GM20431 (cell line): ENCODE measurements at regions not wholly inside any gene's neighbourhood (a gene's known extent, or its start where the extent isn't known, plus 50 kb on each side); places are given as distances from the start of the nearest gene placed in this dataset.
"Not testable (repeated sequence)": the region's sequence is repeated elsewhere in the genome, so short reads cannot be mapped to it uniquely, and the experiment has no call there.

Experiments
- in situ Hi-C: fragments of 300-500 bp; cut with MseI, MboI; formaldehyde crosslinking; loops from one replicate; pipeline ENCODE4 v1.15.0; 2020; ENCODE audit warnings: low sequenced_read_pairs; ENCODE audit not compliant: unreplicated experiment

DNA sequence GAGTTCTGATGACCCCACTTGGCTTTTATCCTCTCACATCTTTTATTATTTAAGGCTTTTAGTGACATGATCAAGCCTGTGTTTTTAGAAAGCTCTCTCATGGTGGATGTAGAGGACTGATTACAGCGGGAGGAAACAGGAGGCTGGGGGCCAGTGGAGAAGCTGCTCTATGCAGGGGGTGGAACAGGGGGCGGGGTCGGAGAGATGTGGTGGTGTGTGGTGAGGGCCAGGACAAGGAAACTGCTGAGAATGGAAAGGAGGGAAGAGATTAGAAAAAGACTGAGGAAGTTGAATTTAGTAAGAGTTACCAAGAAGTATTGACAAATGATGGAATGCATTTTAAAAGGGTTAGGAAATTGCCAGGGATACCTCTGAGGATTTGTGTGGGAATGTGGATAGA, 292.2 kb downstream of the ZIC3 start:
- in situ Hi-C loops: no loop called here

DNA sequence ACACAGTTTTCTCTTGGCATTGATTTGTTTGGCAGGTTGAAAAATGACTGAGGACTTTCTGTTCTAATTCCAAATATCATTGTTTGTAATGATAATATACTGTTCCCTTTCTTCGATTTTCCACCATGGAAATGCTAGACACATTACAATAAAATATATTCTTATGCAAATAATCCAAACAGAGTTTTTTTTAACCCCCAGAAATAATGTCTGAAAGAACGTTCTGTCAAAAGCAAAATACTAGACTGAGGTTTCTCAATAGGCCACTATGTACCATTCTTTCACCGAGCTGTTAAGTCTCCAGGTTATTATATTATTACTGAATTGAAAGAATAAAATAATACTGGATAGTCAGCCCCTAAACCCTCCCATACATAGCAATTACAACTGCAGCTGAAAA, 312.5 kb downstream of the ZIC3 start:
- in situ Hi-C loops: no loop called here

DNA sequence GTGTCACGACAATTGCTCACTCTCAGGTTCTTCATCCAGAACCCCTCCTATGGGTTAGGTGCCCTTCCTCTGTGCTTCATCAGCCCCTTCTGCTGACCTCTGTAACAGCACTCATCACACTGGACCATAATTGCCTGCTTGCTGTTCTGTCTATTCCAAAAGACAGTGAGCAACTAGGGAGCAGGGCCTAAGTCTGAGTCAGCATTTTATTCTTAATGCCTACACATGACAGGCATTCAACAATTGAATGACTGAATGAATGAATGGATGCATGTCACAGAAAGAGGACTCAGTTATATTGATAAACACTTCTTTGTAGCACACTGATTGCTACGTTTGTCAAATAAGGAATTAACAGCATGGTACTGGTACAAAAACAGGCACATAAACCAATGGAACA, 317.0 kb downstream of the ZIC3 start:
- in situ Hi-C loops: no loop called here

DNA sequence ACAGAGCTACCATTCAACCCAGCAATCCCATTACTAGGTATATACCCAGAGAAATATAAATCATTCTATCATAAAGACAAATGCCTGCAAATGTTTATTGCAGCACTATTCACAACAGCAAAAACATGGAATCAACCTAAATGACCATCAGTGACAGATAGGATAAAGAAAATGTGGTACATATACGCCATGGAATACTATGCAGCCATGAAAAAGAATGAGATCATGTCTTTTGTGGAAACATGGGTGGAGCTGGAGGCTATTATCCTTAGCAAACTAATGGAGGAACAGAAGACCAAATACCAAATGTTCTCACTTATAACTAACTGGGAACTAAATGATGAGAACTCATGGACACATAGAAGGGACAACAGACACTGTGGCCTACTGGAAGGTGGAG, 318.9 kb downstream of the ZIC3 start:
- in situ Hi-C loops: not testable (repeated sequence)

DNA sequence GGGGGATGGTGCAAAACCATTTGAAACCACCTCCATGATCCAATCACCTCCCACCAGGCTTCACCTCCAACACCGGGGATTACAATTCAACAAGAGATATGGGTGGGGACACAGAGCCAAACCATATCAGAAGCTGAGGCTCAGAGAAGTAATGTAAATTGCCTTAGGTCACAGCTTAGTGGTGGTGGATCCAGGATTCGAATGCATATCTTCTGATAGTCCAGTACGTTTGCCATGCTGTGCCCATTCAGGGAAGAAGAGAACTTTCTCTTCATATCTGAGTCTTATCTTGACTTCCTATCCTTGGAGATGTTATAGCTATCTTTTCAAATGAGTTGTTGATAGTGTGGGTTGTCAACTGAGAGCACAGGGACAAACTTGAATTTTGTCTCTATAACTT, 325.5 kb downstream of the ZIC3 start:
- in situ Hi-C loops: no loop called here

DNA sequence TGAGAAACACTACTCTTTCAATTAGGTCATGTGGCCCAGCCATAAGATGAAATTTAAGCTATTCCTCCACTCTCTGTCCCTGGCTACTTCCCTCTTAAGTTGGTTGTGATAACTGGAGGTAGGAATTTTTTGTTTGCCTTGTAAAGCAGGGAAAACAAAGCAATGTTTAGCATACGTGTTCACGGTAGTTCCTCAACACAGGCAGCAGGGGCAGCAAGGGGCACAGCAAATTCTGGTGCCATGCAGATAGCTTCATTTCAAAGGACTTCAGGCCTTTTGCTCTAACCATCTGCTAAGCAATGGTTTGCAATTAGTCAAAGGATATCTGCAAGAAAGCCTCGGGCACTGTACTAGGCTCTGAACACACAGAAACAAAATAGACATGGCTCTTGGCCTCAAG, 330.2 kb downstream of the ZIC3 start:
- in situ Hi-C loops: no loop called here

DNA sequence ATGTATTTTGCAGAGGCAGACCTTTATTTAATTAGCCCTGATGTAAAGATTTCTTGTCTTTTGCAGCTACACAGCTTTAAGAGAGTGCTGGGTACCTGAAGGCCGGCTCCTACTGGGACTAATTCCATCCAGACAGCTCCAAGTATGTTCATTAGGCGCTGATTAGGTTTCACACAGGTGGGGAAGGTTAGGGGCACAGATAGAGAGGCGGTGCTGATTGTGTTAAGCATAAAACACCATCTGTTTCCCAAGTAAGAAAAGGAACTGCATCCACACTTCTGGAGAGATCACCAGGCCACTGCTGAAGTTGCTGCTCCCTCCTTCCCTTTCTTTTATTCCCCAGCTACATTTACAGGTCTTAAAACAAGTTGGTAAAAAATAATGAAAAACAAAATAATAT, 349.5 kb downstream of the ZIC3 start:
- in situ Hi-C loops: no loop called here

DNA sequence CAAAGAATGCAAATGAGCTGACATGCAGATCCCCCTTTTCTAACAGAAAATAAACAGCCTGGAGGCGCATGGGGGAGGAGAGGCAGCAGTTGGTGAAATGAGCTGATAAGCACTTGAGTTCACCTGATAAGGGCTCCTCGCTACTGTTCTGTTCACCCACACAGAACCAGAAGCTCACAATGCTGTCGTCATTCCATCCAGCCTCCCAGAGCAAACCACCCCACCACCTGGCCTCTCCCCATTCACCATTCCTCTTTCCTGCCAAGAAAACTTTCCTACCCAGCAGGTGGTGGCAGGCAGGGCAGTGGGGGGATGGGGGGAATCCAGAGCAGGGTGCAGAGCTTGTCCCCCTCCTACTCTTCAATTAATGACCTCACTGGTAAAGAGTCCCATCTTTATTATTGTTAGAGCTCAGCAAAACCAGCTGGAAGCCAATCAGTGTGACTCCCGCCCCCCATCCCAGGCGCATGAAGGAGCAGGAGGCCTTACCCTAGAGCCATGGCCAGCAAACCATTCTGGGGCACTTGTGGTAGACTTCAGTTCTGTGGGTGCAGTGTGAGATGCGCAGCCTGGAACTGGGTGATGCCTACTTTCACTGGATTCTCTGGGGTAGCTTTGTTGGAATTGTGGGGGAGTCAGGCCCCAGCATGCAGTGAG, 350.3 kb downstream of the ZIC3 start:
- in situ Hi-C loops: no loop called here

DNA sequence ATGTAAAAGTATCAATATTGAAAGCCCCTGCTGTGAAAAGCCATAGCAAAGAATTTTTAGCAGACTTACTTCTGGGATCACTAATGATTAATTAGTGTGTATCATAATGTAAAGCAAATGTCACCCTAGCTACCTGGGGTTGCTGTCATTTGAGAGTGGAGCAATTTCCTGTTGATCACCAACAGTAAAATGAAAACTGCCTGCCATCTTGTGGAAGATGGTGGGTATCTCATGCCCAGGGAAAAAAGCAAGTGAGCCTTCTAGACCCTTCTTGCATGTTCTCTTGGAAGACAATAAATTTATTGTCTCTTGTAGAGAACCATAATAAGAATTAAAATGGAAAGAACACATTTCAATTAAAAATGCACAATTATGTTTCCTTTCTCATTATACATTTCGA, 360.2 kb downstream of the ZIC3 start:
- in situ Hi-C loops: no loop called here

DNA sequence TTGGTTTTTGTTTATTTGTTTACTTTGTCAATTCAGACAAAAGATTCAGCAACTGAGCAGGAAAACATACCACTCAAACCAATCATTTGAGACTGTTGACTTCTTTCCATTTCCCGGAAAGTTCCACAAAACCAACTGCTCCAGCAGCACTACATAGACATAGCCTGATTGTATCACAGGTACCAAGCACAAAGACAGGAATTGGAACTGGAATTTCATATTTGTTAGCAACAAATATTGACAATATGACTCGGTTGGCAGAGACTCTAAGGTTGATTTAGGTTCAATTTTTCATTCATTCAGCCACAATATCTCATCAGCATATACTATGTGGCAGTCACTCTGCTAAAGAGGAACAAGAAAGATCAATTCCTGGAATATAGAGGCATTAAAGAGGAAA, 364.0 kb downstream of the ZIC3 start:
- in situ Hi-C loops: no loop called here

DNA sequence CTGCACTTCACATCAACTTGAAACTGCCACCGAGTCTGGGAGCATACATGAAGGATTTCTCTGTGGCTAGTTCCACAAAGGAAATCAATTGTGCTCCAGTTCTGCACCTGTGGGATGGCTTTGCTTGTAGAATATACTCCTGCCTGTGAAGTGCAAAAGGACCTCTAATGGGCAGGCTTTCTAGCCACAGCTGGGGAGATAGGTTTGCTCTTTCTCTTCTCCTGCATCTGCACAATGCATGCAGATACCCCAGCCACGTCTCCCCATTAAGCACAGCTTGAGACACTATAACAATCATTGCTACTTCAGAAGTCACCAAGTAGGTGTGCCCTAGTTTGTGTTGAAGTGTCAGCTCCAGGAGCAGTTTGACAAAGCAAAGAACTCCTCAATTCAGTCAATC, 364.6 kb downstream of the ZIC3 start:
- in situ Hi-C loops: no loop called here

DNA sequence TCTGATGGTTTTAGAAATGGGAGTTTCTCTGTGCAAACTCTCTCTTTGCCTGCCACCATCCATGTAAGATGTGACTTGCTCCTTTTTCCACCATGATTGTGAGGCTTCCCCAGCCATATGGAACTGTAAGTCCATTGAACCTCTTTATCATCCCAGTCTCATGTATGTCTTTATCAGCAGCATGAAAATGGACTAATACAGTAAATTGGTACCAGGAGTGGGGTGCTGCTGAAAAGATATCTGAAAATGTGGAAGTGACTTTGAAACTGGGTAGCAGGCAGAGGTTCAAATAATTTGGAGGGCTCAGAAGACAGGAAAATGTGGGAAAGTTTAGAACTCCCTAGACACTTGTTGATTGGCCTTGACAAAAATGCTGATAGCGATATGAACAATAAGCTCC, 368.3 kb downstream of the ZIC3 start:
- in situ Hi-C loops: not testable (repeated sequence)

DNA sequence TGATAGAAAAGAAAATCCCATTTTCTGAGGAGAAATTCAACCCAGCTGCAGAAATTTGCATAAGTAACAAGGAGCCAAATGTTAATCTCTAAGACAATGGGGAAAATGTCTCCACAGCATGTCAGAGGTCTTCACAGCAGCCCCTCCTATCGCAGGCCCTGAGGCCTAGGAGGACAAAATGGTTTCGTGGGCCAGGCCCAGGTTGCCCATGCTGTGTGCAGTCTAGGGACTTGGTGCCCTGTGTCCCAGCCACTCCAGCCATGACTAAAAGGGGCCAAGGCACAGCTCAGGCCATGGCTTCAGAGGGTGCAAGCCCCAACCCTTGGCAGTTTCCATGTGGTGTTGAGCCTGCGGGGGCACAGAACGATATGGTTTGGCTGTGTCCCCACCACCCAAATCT, 369.0 kb downstream of the ZIC3 start:
- in situ Hi-C loops: not testable (repeated sequence)

DNA sequence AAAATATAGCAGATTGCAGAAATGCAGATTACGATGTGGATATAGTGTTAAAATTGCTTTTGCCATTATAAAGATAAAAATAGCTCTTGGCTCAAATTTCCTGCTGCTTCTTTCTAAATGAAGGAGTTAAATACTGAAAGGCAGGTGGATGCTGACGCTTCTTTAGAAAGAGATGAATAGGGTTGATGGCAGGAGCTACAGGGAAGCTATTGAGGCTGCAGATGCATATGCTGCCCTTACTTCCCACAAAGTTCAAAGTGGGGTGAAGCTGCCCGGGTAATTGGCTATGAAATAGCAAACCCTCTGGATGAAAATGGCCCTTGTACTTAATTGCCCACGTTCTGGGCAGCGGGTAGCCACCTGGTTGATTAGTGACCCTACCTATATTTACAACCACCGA, 379.5 kb downstream of the ZIC3 start:
- in situ Hi-C loops: no loop called here

DNA sequence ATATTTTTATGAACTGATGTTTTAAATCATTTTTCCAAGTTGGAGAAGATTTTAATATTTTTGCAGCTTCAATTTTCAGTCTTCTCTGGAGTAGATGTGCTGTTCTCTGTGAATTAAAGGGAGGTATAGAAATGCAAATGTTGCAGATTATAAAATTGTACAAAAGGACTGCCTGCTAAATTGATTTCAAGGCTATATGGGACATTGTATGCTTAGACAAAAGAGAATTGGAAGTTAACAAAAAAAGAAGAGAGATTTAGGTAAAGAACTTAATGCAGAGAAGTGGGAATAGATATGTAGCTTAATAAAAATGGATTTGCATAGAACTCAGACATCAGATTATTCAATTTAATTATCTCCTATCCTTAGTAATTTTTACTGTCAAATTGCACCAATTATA, 403.3 kb downstream of the ZIC3 start:
- in situ Hi-C loops: no loop called here

DNA sequence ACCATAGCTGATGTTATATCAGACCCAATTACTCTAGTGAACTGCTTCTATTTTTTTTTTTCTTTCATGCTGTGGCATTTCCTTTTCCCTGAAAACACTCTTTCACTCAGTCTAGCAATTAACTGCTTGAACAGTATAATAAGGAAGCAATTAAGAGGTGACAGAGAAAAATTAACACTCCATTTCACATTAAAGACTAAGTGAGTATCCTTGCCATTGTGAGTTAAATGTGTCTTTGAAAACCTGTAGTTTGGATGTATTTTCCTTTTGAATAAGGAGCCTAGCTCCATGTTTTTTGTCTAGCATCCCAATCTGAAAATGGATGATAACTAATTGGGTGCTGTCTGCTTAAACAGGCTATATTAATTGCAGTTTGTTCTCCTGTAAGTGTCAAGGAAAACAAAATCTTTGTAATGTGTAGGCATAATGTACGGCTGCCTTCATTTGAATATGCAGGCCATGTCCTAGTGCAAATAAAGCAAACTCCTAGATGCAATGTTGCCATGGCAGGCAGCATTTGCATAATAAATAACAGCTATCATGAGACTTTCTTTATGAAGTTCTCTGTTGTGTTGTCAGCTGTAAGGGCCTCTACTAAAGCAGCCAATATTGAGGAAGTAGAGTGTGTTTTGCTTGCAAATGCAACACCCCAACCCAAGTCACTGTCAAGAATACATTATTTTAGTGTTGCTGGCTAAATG, 416.7 kb downstream of the ZIC3 start:
- in situ Hi-C loops: no loop called here

DNA sequence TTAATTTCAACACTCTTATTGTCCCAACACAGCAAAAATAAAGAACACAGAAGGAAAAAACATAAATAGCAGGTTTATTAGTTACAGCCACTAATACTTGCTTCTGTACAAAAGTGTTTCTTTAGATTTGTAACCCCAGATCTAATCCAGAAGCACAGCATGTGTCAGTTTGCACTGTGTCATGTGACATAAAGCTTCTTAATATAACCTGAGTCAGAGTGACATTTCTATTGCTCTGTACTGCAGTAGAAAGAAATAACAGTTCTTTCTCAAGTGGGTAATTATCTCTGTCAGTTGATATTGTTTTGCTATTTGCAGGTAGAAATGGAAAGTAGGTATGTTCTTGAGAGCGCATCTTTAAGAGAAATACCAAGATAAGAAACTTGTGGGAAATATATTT, 422.5 kb downstream of the ZIC3 start:
- in situ Hi-C loops: no loop called here

DNA sequence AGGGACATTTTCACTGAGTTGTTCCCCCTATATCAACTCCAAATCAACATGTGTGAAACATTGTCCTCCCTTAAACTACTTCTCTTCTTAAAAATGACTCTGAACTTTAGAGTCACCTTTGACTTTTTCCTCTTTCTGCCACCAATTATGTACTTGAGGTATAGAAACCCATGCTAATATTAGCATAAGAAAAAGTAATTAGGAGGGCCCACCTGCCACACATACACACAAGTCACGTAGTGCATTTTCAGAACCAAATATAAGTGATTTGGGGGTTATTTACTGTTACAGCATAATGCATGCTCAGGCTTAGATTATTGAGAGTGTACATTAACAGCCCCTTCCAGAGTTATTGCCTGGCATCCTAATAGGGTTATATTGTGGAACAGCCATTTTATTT, 432.7 kb downstream of the ZIC3 start:
- in situ Hi-C loops: no loop called here

DNA sequence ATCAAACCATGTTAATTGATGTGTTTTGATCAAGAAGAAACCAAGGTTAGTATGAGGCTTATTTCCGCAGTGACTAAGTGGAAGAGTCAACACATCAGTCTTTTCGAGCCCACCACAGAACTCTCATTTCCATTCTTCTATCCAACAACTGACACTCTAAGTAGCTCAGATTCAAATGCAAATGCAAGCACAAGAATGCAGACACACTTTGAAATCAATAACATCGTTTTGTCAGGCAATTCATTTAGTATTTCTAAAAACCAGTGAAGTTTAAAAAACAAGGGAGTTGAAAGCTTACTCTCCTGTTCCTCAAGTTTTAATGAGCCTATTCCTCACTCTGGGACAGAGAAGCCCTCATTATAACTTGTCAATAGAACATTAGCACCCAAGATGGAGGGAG, 433.1 kb downstream of the ZIC3 start:
- in situ Hi-C loops: no loop called here

DNA sequence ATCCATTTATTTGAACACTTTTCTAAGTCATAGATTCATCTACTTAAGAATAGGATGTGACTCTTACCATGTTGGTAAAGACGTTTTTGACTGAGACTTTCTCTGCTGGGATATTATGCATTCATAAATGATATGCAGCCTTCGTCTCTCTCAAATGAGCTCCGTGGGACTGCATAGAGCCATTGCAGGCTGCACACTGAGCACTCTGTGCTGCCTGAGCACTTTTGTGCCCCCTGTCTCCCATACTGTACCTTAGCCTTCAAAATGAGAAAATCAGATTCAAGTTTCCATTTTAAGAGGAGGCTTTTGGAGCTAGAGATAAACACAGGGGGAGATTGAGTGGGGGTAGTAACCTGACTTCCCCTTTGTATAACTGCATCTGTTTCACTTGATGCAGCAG, 433.6 kb downstream of the ZIC3 start:
- in situ Hi-C loops: no loop called here

DNA sequence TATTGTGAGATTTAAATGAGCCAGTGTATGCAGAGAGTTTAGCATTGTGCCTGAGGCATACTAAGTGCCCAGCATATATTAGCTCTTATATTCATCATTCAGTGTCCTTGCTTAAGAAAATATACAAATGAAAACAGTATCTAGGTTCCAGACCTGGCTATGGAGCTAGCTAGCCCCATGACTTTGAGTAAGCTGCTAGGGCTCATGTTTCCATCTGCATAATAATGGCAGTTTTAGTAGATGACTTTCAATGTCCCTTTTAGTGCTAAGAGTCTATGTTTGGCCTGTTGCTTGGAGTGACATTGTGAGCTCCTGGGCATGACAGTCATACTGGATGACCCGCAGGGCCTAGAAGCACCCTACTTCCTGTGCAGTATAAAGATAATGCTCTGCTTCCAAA, 435.3 kb downstream of the ZIC3 start:
- in situ Hi-C loops: no loop called here

DNA sequence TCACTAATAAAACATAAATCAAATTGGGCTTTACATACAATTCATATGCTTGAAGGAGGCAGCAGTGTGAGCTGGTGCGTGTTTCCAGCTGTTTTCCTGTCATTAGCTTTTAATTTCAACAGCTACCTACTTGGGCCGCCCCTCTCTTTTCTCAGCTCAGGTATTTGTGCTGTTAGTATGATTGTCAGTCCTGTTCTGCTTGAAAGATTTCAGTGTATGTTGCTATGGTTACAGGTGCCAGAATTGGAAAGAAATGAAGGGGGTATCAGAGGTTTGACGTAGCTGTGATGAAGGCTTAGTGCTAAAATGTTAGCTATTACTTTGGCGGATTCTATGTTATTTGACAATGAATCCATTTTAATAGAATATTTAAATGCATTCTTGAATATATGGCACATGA, 440.3 kb downstream of the ZIC3 start:
- in situ Hi-C loops: no loop called here
